ENCODE measurements at regions not wholly inside any gene's neighbourhood (a gene's known extent, or its start where the extent isn't known, plus 50 kb on each side); places are given as distances from the start of the nearest gene placed in this dataset.

- TF ChIP-seq CTCF (conservative IDR thresholded peaks at IDR 0.05; ENCODE audit: low read length) (no peak), EZH2phosphoT487 (IDR thresholded peaks at IDR 0.05; ENCODE audit: borderline replicate concordance, low read depth, low read length) (no peak)
Measured at GRCh38 chr11:82216927-82217570, 516.6 kb downstream of the FAM181B start.
